Tibial artery (tissue), 4 donors: ENCODE measurements at regions not wholly inside any gene's neighbourhood (a gene's known extent, or its start where the extent isn't known, plus 50 kb on each side); places are given as distances from the start of the nearest gene placed in this dataset.

Experiments
- DNase-seq, 2 donors: peaks; one replicate each; pipeline ENCODE4 v3.0.0-alpha.2; 2019
- H3K27ac ChIP-seq, 2 donors: fragments of 200-600 bp; sonication (generic) in 1 of 2; 1 replicate in 1 of 2; 2 replicates in 1 of 2; pipeline ENCODE4 v1.5.1; 2018 to 2019; ENCODE audit warnings: mild to moderate bottlenecking in 1 of 2
- H3K27me3 ChIP-seq, 2 donors: fragments of 200-600 bp; sonication (generic) in 1 of 2; one replicate each; pipeline versions ENCODE4 v1.5.1 to v1.6.0; 2016 to 2019
- H3K36me3 ChIP-seq, 3 donors: fragments of 200-600 bp; sonication (generic) in 2 of 3; one replicate each; pipeline ENCODE4 v1.5.1; 2016 to 2019; ENCODE audit warnings: mild to moderate bottlenecking in 2 of 3
- H3K4me1 ChIP-seq, 4 donors: fragments of 200-600 bp; sonication (generic) in 2 of 4; 1 replicate in 3 of 4; 2 replicates in 1 of 4; pipeline ENCODE4 v1.5.1; 2016 to 2019
- H3K4me3 ChIP-seq, 2 donors: fragments of 200-600 bp; sonication (generic) in 1 of 2; 1 replicate in 1 of 2; 2 replicates in 1 of 2; pipeline ENCODE4 v1.5.1; 2018 to 2019; ENCODE audit warnings: mild to moderate bottlenecking in 2 of 2
- H3K9me3 ChIP-seq, 3 donors: fragments of 200-600 bp; sonication (generic) in 1 of 3; one replicate each; pipeline ENCODE4 v1.5.1; 2016 to 2019
- intact Hi-C: fragments of 100-400 bp; cut with DNase I; formaldehyde crosslinking; loops from one replicate; pipeline ENCODE4 v1.15.0; 2023; ENCODE audit warnings: low total_unique reads
- TF ChIP-seq, protein P1 (sequence below), 2 experiments: fragments of 200-600 bp in 1 of 2; fragments of 450-650 bp in 1 of 2; IDR thresholded peaks; one replicate each; pipeline ENCODE4 v1.5.1; 2017 to 2019; ENCODE audit warnings: antibody characterized with exemption in 2 of 2, mild to moderate bottlenecking in 1 of 2, moderate library complexity in 1 of 2

DNA sequence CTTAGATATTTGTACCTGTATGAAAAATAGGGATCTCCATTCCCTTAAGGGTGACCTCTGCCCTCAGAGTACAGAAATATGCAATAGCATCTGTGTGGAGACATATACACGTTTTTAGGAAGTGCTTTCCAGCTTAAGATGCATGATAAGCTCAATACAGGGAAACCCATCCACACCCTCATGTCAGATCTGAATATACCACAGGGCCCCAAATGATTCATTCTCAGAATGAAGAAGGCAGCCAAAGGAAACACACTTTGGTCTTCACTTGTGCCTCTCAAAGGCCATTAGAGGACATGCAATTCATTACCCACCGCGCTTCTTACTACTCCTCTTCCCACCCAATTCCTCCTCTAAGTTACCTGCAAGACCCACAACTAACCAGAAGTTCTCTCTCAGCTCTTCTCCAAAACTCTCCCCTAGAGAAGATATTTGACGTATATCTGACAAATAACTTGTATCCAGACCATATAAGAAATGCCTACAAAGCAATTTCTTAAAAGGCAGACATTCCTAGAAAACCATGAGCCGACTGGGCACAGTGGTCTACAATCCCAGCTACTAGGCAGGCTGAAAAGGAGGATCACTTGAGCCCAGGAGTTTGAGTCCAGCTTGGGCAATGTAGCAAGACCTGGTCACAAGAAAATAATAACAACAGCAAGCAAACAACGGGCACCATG, 103.0 kb downstream of the OAT start:
- H3K27me3 ChIP-seq, result no peaks in the 10 kb centered on the region
- H3K4me1 ChIP-seq, result peaks cover 0 to 25% (median 7%) of the 10 kb centered on the region in 4 donors
- H3K27ac ChIP-seq, result no peak overlapping the region
- intact Hi-C loops, result no loop called here
- no peak overlapping the region for H3K4me3 ChIP-seq
- no peaks in the 10 kb centered on the region for H3K36me3 ChIP-seq
- TF ChIP-seq, protein P1, sequence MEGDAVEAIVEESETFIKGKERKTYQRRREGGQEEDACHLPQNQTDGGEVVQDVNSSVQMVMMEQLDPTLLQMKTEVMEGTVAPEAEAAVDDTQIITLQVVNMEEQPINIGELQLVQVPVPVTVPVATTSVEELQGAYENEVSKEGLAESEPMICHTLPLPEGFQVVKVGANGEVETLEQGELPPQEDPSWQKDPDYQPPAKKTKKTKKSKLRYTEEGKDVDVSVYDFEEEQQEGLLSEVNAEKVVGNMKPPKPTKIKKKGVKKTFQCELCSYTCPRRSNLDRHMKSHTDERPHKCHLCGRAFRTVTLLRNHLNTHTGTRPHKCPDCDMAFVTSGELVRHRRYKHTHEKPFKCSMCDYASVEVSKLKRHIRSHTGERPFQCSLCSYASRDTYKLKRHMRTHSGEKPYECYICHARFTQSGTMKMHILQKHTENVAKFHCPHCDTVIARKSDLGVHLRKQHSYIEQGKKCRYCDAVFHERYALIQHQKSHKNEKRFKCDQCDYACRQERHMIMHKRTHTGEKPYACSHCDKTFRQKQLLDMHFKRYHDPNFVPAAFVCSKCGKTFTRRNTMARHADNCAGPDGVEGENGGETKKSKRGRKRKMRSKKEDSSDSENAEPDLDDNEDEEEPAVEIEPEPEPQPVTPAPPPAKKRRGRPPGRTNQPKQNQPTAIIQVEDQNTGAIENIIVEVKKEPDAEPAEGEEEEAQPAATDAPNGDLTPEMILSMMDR (IDR thresholded peaks at IDR 0.05), result no peak
- no peak for DNase-seq
- no peaks in the 10 kb centered on the region for H3K9me3 ChIP-seq

DNA sequence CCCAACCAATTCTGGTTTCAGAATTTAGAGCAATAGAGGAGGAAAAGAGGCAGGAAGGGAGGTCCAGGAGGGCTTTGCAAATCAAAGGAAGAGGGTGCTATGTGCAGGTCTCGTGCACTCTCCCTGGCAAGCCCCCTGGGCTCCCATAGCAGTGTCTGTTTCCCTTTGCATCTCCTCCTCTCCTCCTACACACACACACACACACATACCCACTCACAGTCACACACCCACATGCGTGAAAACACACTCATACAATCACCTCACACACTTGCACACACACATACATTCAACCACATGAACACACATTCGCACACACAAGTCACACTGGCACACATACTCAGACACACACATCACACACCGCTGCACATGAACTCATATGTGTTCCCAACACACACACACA, 105.3 kb downstream of the OAT start:
- intact Hi-C loops, result no loop called here
- Histone ChIP-seq H3K4me3 (no peak overlapping the region), H3K9me3 (no peaks in the 10 kb centered on the region), H3K36me3 (no peaks in the 10 kb centered on the region), H3K27ac (no peak overlapping the region), H3K27me3 (no peaks in the 10 kb centered on the region), H3K4me1 (peaks cover 0 to 11% (median 0%) of the 10 kb centered on the region in 4 donors)
- TF ChIP-seq, protein P1 (IDR thresholded peaks at IDR 0.05), result no peak
- DNase-seq, result peak in 1 of 2 donors; percentile 17

DNA sequence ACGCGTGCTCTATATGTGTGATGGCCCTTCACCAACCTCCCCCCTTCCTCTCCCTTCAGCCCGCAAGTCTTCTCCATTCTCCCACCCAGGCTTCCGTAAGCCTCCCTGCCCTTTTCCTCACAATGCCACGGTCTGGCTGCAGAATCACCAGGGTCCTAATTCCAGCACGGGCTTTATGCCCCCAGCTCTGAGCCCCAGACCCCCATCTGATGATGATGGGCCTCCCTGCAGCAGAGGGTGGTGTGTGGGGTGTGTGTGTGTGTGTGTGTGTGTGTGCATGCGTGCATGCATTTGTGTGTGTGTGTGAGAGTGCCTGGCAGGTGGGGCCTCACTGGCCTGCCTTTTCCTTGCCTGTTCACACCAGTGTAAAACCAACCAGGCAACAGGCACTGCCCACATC, 109.9 kb downstream of the OAT start:
- no peak overlapping the region for H3K27ac ChIP-seq
- no peaks in the 10 kb centered on the region for H3K9me3 ChIP-seq
- intact Hi-C loops, result no loop called here
- H3K4me3 ChIP-seq, result no peak overlapping the region
- no peaks in the 10 kb centered on the region for H3K27me3 ChIP-seq
- TF ChIP-seq, protein P1 (IDR thresholded peaks at IDR 0.05), result no peak
- DNase-seq, result peak in 1 of 2 donors; percentile 17
- no peaks in the 10 kb centered on the region for H3K36me3 ChIP-seq
- no peaks in the 10 kb centered on the region for H3K4me1 ChIP-seq

DNA sequence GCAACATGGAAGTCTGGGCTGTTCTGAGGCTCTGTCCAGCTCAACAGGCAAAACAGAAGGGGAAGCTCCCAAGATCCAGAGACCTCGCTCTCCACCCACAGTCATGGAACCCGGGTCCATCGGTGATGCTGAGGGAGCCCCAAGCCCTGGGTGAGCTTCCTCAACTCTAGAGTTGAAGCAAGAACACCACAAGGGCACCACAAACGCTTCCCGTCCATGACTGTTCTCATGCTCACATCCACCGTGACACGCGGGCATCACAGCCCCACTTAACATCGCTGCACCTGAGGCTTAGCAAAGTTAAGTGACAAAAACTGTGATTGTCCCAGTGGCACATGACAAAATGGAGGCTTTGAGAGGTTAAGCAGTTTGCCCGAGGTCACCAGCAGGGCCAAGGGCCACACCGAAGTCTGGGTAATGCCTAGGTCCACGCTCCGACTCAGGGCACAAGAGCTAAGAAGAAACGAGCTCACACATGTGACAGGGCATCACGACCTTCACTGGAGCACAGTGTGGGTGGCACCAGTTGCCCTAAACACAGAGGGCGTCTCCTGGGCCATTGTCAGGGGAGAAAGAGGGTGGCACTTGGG, 110.6 kb downstream of the OAT start:
- TF ChIP-seq, protein P1 (IDR thresholded peaks at IDR 0.05), result no peak
- Histone ChIP-seq H3K27ac (no peak overlapping the region), H3K4me3 (no peak overlapping the region), H3K9me3 (no peaks in the 10 kb centered on the region), H3K27me3 (no peaks in the 10 kb centered on the region), H3K4me1 (no peaks in the 10 kb centered on the region), H3K36me3 (no peaks in the 10 kb centered on the region)
- intact Hi-C loops, result no loop called here
- peak in 1 of 2 donors; percentile 47 for DNase-seq

DNA sequence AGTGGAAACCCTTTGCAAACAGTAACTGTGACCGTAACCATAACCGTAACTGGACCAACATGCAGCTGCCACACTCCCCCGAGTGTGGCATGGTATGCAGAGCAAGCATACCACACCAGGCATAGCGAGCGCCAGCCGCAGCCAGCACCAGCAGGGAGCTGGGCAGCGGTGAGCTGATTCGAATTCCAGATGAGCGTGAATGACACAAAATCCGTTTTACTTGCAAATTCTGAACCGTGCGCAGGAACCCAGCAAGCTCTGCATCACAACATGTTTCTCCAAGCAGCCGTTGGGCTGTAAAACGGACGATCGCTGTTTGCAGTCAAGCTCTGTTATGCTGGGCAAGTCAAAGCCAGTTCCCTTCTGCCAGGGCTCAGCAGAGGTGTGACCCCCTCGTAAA, 111.1 kb downstream of the OAT start:
- H3K4me1 ChIP-seq, result no peaks in the 10 kb centered on the region
- no peak overlapping the region for H3K27ac ChIP-seq
- no peaks in the 10 kb centered on the region for H3K27me3 ChIP-seq
- TF ChIP-seq, protein P1 (IDR thresholded peaks at IDR 0.05), result no peak
- no peaks in the 10 kb centered on the region for H3K9me3 ChIP-seq
- intact Hi-C loops, result no loop called here
- H3K36me3 ChIP-seq, result no peaks in the 10 kb centered on the region
- no peak overlapping the region for H3K4me3 ChIP-seq
- peak in 1 of 2 donors; percentile 45 for DNase-seq
